RWPE2 (cell line): ENCODE measurements at regions not wholly inside any gene's neighbourhood (a gene's known extent, or its start where the extent isn't known, plus 50 kb on each side); places are given as distances from the start of the nearest gene placed in this dataset.
"Not testable (repeated sequence)": the region's sequence is repeated elsewhere in the genome, so short reads cannot be mapped to it uniquely, and the experiment has no call there.

Experiments used
- ATAC-seq: fragments of 200-7000 bp; cut with Tn5 transposase; 3 replicates; pipeline ENCODE4 v1.9.1; 2021; ENCODE audit warnings: low read depth
- DNase-seq: peaks from one replicate; pipeline ENCODE4 v3.0.0-alpha.2; 2020; ENCODE audit warnings: low spot score
- H3K27ac ChIP-seq: fragments of 450-650 bp; 2 replicates; pipeline ENCODE4 v1.5.1; 2017; ENCODE audit warnings: mild to moderate bottlenecking; ENCODE audit not compliant: poor library complexity, severe bottlenecking
- H3K27me3 ChIP-seq: fragments of 250-450 bp; sonication (Bioruptor Pico); 2 replicates; pipeline ENCODE4 v1.5.1; 2021; ENCODE audit warnings: mild to moderate bottlenecking, moderate library complexity; ENCODE audit not compliant: insufficient read depth, poor library complexity, severe bottlenecking
- H3K36me3 ChIP-seq: fragments of 250-450 bp; sonication (Bioruptor Pico); 2 replicates; pipeline ENCODE4 v1.5.1; 2020; ENCODE audit warnings: low read depth, mild to moderate bottlenecking, moderate library complexity
- H3K4me1 ChIP-seq: fragments of 250-450 bp; sonication (Bioruptor Pico); 2 replicates; pipeline ENCODE4 v1.5.1; 2021; ENCODE audit warnings: mild to moderate bottlenecking, moderate library complexity; ENCODE audit not compliant: insufficient read depth, poor library complexity, severe bottlenecking
- H3K4me3 ChIP-seq: fragments of 250-450 bp; sonication (Bioruptor Pico); 2 replicates; pipeline ENCODE4 v1.5.1; 2021; ENCODE audit warnings: mild to moderate bottlenecking, moderate library complexity; ENCODE audit not compliant: severe bottlenecking
- H3K9me3 ChIP-seq: fragments of 250-450 bp; sonication (Bioruptor Pico); 2 replicates; pipeline ENCODE4 v1.5.1; 2021; ENCODE audit warnings: mild to moderate bottlenecking, moderate library complexity; ENCODE audit not compliant: severe bottlenecking
- TF ChIP-seq, protein P1 (sequence below): fragments of 450-650 bp; IDR thresholded peaks from one replicate; pipeline ENCODE4 v1.5.1; 2017; ENCODE audit warnings: mild to moderate bottlenecking, moderate library complexity; ENCODE audit not compliant: poor library complexity, severe bottlenecking

DNA sequence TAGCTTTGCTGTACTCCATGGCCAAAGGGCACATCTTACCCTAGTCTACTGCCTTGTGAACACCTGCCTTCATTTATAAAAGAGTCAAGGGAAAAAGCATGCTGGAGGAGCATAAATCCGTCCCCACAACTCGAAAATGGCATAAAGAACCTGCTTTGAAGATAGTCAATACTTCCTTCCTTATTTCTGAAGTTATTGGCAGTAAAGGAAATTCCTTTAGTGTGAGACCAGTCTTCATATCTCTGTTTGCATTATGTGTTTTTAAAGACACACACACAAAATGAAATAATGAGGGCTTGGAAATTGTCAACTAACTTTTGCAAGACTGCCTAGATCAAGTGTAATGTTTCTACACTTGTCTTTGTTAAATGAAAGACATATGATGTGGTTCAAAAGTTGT lies 408.4 kb downstream of the SPRY2 start:
- Histone ChIP-seq H3K36me3 (no peaks in the 10 kb centered on the region), H3K27me3 (no peaks in the 10 kb centered on the region), H3K9me3 (no peaks in the 10 kb centered on the region), H3K27ac (no peak overlapping the region), H3K4me3 (no peak overlapping the region), H3K4me1 (peaks cover 21% of the 10 kb centered on the region)
- ATAC-seq (no peak), DNase-seq (no peak)
- TF ChIP-seq, protein P1, sequence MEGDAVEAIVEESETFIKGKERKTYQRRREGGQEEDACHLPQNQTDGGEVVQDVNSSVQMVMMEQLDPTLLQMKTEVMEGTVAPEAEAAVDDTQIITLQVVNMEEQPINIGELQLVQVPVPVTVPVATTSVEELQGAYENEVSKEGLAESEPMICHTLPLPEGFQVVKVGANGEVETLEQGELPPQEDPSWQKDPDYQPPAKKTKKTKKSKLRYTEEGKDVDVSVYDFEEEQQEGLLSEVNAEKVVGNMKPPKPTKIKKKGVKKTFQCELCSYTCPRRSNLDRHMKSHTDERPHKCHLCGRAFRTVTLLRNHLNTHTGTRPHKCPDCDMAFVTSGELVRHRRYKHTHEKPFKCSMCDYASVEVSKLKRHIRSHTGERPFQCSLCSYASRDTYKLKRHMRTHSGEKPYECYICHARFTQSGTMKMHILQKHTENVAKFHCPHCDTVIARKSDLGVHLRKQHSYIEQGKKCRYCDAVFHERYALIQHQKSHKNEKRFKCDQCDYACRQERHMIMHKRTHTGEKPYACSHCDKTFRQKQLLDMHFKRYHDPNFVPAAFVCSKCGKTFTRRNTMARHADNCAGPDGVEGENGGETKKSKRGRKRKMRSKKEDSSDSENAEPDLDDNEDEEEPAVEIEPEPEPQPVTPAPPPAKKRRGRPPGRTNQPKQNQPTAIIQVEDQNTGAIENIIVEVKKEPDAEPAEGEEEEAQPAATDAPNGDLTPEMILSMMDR = no peak

DNA sequence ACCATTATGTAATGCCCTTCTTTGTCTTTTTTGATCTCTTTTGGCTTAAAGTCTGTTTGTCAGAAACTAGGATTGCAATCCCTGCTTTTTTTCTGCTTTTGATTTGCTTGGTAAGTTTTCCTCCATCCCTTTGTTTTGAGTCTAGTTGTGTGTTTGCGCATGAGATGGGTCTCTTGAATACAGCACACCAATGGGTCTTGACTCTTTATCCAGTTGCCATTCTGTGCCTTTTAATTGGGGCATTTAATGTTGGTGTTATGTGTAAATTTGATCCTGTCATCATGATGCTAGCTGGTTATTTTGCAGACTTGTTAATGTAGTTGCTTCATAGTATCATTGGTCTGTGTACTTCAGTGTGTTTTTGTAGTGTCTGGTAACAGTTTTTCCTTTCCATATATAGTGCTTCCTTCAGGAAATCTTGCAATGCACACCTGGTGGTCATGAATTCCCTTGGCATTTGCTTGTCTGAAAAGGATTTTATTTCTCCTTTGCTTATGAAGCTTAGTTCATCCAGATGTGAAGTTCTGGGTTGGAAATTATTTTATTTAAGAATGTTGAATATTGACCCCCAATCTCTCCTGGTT lies 416.9 kb downstream of the SPRY2 start:
- H3K4me3 ChIP-seq, H3K27ac ChIP-seq, ATAC-seq, DNase-seq, H3K36me3 ChIP-seq, H3K4me1 ChIP-seq, H3K27me3 ChIP-seq, H3K9me3 ChIP-seq: not testable (repeated sequence)

DNA sequence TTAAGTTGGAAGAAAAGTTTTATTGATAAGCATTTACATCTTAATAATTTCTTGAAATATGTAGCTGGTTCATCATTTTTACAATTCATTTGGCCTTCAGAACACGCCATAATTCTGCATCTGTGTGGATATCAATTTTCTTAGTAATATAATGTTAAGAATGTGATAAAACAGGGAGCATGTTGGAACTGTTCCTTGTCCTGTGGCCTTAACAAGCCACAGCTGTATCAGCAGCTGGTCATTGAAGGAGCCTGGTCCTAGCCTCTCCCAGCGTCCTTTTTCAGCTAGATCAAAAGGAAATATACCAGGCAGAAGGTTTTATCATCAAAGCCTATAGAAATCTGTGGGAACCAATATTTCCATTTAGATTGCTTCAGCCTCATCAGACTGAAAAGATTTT lies 421.8 kb downstream of the SPRY2 start:
- Histone ChIP-seq H3K4me3 (no peak overlapping the region), H3K27ac (no peak overlapping the region), H3K9me3 (no peaks in the 10 kb centered on the region), H3K4me1 (no peaks in the 10 kb centered on the region), H3K27me3 (no peaks in the 10 kb centered on the region), H3K36me3 (no peaks in the 10 kb centered on the region)
- DNase-seq (no peak), ATAC-seq (no peak)
- TF ChIP-seq, protein P1 = no peak

DNA sequence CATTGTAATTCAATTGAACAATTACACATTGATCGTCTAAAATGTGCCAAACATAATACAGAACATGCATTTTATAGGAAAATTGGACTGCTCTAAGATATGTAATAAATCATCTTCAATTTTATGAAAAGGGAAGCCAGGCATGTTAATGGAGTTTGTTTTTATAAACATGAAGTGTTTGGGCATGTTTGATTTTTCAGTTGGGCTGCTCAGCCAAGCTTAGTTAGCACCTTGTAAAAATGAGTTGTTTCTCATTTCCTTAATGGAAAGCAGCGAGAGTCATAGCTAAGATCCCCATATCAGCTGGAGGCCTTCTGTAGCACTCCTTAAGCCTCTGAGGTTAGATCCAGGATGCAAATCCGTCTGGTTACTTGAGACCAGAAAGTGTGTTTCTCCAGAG lies 422.3 kb downstream of the SPRY2 start:
- no peak for DNase-seq
- Histone ChIP-seq H3K27ac (no peak overlapping the region), H3K27me3 (no peaks in the 10 kb centered on the region), H3K9me3 (no peaks in the 10 kb centered on the region), H3K4me1 (no peaks in the 10 kb centered on the region), H3K4me3 (no peak overlapping the region), H3K36me3 (no peaks in the 10 kb centered on the region)
- TF ChIP-seq, protein P1 = no peak
- ATAC-seq = no peak

DNA sequence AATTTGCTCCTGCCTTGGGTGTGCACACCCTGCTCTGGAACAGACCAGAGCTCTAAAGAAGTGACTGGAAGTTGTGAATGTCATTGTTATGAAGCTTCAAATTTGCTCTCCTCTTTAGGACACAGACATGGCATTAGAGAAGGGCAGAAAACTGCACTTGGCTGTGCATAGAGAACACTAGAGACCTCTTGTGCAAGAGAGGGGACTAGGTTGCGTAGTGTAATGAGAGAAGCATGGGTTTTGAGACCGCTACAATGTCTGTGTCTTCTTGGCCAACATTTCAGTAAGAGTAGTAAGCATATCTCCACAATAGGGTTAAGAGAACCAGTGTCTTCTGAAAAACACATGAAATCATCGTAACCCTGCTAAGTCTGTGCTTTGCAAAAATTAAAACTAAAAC lies 423.3 kb downstream of the SPRY2 start:
- Histone ChIP-seq H3K9me3 (no peaks in the 10 kb centered on the region), H3K27me3 (no peaks in the 10 kb centered on the region), H3K4me3 (no peak overlapping the region), H3K27ac (no peak overlapping the region), H3K36me3 (no peaks in the 10 kb centered on the region), H3K4me1 (no peaks in the 10 kb centered on the region)
- ATAC-seq (no peak), DNase-seq (no peak)
- TF ChIP-seq, protein P1 = no peak
